ENCODE measurements at regions not wholly inside any gene's neighbourhood (a gene's known extent, or its start where the extent isn't known, plus 50 kb on each side); places are given as distances from the start of the nearest gene placed in this dataset.

GRCh38 chr12:67522222-67522621 is 126.3 kb upstream of the DYRK2 start:
- TF ChIP-seq EZH2 (IDR thresholded peaks at IDR 0.05; ENCODE audit: borderline replicate concordance, low read depth, low read length, poor library complexity, severe bottlenecking) (no peak), CTCF (conservative IDR thresholded peaks at IDR 0.05; ENCODE audit: low read depth, low read length) (no peak)
- no peaks in the 10 kb centered on the region for H3K9me3 ChIP-seq (ENCODE audit: low read depth, low read length, poor library complexity, severe bottlenecking)
- H3K4me3 ChIP-seq (ENCODE audit: low read depth, low read length, poor library complexity, severe bottlenecking): no peak overlapping the region
- intact Hi-C loops (cut with micrococcal nuclease; ENCODE audit: unreplicated experiment): no loop called here
- ChIA-PET POLR2A (ENCODE audit: low non-redundant PET) (no interaction called here), CTCF (no interaction called here)
- no peak for DNase-seq (ENCODE audit: low spot score)
- no peak overlapping the region for H3K27ac ChIP-seq (ENCODE audit: low read depth, low read length, poor library complexity, severe bottlenecking)
- BruUV-seq (replicated peaks): no TSS peak
- no peaks in the 10 kb centered on the region for H3K36me3 ChIP-seq (ENCODE audit: insufficient read depth, low read length, poor library complexity, severe bottlenecking)
- no peaks in the 10 kb centered on the region for H3K27me3 ChIP-seq (replicated peaks; ENCODE audit: insufficient read depth, low read depth, low read length, poor library complexity)
- no peaks in the 10 kb centered on the region for H3K4me1 ChIP-seq (ENCODE audit: insufficient read depth, low read length, poor library complexity, severe bottlenecking)

- TF ChIP-seq EZH2 (IDR thresholded peaks at IDR 0.05; ENCODE audit: borderline replicate concordance, low read depth, low read length, poor library complexity, severe bottlenecking): no peak
- TF ChIP-seq CTCF (conservative IDR thresholded peaks at IDR 0.05; ENCODE audit: low read depth, low read length): no peak
- Histone ChIP-seq H3K4me3 (ENCODE audit: low read depth, low read length, poor library complexity, severe bottlenecking) (no peak overlapping the region), H3K27ac (ENCODE audit: low read depth, low read length, poor library complexity, severe bottlenecking) (no peak overlapping the region), H3K9me3 (ENCODE audit: low read depth, low read length, poor library complexity, severe bottlenecking) (no peaks in the 10 kb centered on the region), H3K27me3 (replicated peaks; ENCODE audit: insufficient read depth, low read depth, low read length, poor library complexity) (no peaks in the 10 kb centered on the region), H3K36me3 (ENCODE audit: insufficient read depth, low read length, poor library complexity, severe bottlenecking) (no peaks in the 10 kb centered on the region), H3K4me1 (ENCODE audit: insufficient read depth, low read length, poor library complexity, severe bottlenecking) (no peaks in the 10 kb centered on the region)
- CTCF ChIA-PET: no interaction called here
- POLR2A ChIA-PET (ENCODE audit: low non-redundant PET): no interaction called here
- intact Hi-C loops (cut with micrococcal nuclease; ENCODE audit: unreplicated experiment): no loop called here
- DNase-seq (ENCODE audit: low spot score): no peak
- no TSS peak for BruUV-seq (replicated peaks)
These were observed 125.0 kb upstream of the DYRK2 start for GRCh38 chr12:67523538-67523937.

GRCh38 chr12:67524861-67525616 is 123.5 kb upstream of the DYRK2 start:
- CTCF ChIA-PET: no interaction called here
- DNase-seq (ENCODE audit: low spot score): no peak
- no peaks in the 10 kb centered on the region for H3K27me3 ChIP-seq (replicated peaks; ENCODE audit: insufficient read depth, low read depth, low read length, poor library complexity)
- intact Hi-C loops (cut with micrococcal nuclease; ENCODE audit: unreplicated experiment): no loop called here
- no TSS peak for BruUV-seq (replicated peaks)
- no peak overlapping the region for H3K27ac ChIP-seq (ENCODE audit: low read depth, low read length, poor library complexity, severe bottlenecking)
- H3K9me3 ChIP-seq (ENCODE audit: low read depth, low read length, poor library complexity, severe bottlenecking): no peaks in the 10 kb centered on the region
- TF ChIP-seq CTCF (conservative IDR thresholded peaks at IDR 0.05; ENCODE audit: low read depth, low read length) (no peak), EZH2 (IDR thresholded peaks at IDR 0.05; ENCODE audit: borderline replicate concordance, low read depth, low read length, poor library complexity, severe bottlenecking) (no peak)
- no peak overlapping the region for H3K4me3 ChIP-seq (ENCODE audit: low read depth, low read length, poor library complexity, severe bottlenecking)
- H3K4me1 ChIP-seq (ENCODE audit: insufficient read depth, low read length, poor library complexity, severe bottlenecking): no peaks in the 10 kb centered on the region
- POLR2A ChIA-PET (ENCODE audit: low non-redundant PET): no interaction called here
- no peaks in the 10 kb centered on the region for H3K36me3 ChIP-seq (ENCODE audit: insufficient read depth, low read length, poor library complexity, severe bottlenecking)

All from A673 (cell line).